ENCODE measurements at regions not wholly inside any gene's neighbourhood (a gene's known extent, or its start where the extent isn't known, plus 50 kb on each side); places are given as distances from the start of the nearest gene placed in this dataset.

- ATAC-seq (replicated peaks) (no peak), DNase-seq (no peak)
- Mint-ChIP-seq H3K4me3 (no peak overlapping the region), H3K27ac (no peak overlapping the region), H3K36me3 (ENCODE audit: insufficient read depth) (no peaks in the 10 kb centered on the region), H3K4me1 (ENCODE audit: low read depth in 2 of 2) (no peaks in the 10 kb centered on the region), H3K9me3 (peaks cover 0 to 1% of the 10 kb centered on the region in 2 donors), H3K27me3 (no peaks in the 10 kb centered on the region)
Observed at GRCh38 chr15:98240303-98240702, 279.8 kb downstream of the ARRDC4 start.

GRCh38 chr15:98241032-98241554, 280.6 kb downstream of the ARRDC4 start:
- H3K36me3 Mint-ChIP-seq (ENCODE audit: insufficient read depth), result no peaks in the 10 kb centered on the region
- DNase-seq (no peak), ATAC-seq (replicated peaks) (no peak)
- peaks cover 0 to 1% of the 10 kb centered on the region in 2 donors for H3K9me3 Mint-ChIP-seq
- no peaks in the 10 kb centered on the region for H3K27me3 Mint-ChIP-seq
- H3K27ac Mint-ChIP-seq, result no peak overlapping the region
- no peaks in the 10 kb centered on the region for H3K4me1 Mint-ChIP-seq (ENCODE audit: low read depth in 2 of 2)
- H3K4me3 Mint-ChIP-seq, result no peak overlapping the region

GRCh38 chr15:98257290-98257689, 296.8 kb downstream of the ARRDC4 start:
- Mint-ChIP-seq H3K9me3 (peaks cover 2 to 6% of the 10 kb centered on the region in 2 donors), H3K4me1 (ENCODE audit: low read depth in 2 of 2) (no peaks in the 10 kb centered on the region), H3K36me3 (ENCODE audit: insufficient read depth) (no peaks in the 10 kb centered on the region), H3K27me3 (no peaks in the 10 kb centered on the region), H3K4me3 (no peak overlapping the region), H3K27ac (no peak overlapping the region)
- no peak for ATAC-seq (replicated peaks)
- DNase-seq, result no peak

GRCh38 chr15:98263787-98264186, 303.3 kb downstream of the ARRDC4 start:
- H3K4me1 Mint-ChIP-seq (ENCODE audit: low read depth in 2 of 2), result no peaks in the 10 kb centered on the region
- H3K9me3 Mint-ChIP-seq, result peaks cover 7 to 13% of the 10 kb centered on the region in 2 donors
- no peak overlapping the region for H3K4me3 Mint-ChIP-seq

GRCh38 chr15:98266295-98266694, 305.8 kb downstream of the ARRDC4 start:
- Mint-ChIP-seq H3K4me1 (ENCODE audit: low read depth in 2 of 2) (no peaks in the 10 kb centered on the region), H3K4me3 (no peak overlapping the region), H3K27me3 (no peaks in the 10 kb centered on the region), H3K27ac (no peak overlapping the region), H3K36me3 (ENCODE audit: insufficient read depth) (no peaks in the 10 kb centered on the region), H3K9me3 (peaks cover 7 to 8% of the 10 kb centered on the region in 2 donors)
- ATAC-seq (replicated peaks) (no peak), DNase-seq (no peak)

More at GRCh38 chr15:98263787-98264186, 303.3 kb downstream of the ARRDC4 start:
- Mint-ChIP-seq H3K36me3 (ENCODE audit: insufficient read depth) (no peaks in the 10 kb centered on the region), H3K27me3 (no peaks in the 10 kb centered on the region), H3K27ac (no peak overlapping the region)
- ATAC-seq (replicated peaks), result no peak
- DNase-seq, result no peak

- H3K4me1 Mint-ChIP-seq (ENCODE audit: low read depth in 2 of 2), result no peaks in the 10 kb centered on the region
- ATAC-seq (replicated peaks) (no peak), DNase-seq (no peak)
- H3K9me3 Mint-ChIP-seq, result peaks cover 7 to 8% of the 10 kb centered on the region in 2 donors
- H3K27ac Mint-ChIP-seq, result no peak overlapping the region
- H3K36me3 Mint-ChIP-seq (ENCODE audit: insufficient read depth), result no peaks in the 10 kb centered on the region
- H3K4me3 Mint-ChIP-seq, result no peak overlapping the region
- no peaks in the 10 kb centered on the region for H3K27me3 Mint-ChIP-seq
Observed at GRCh38 chr15:98268163-98268562, 307.7 kb downstream of the ARRDC4 start.

GRCh38 chr15:98272625-98273024, 312.1 kb downstream of the ARRDC4 start:
- no peaks in the 10 kb centered on the region for H3K4me1 Mint-ChIP-seq (ENCODE audit: low read depth in 2 of 2)
- H3K36me3 Mint-ChIP-seq (ENCODE audit: insufficient read depth), result no peaks in the 10 kb centered on the region
- H3K27ac Mint-ChIP-seq, result no peak overlapping the region
- no peaks in the 10 kb centered on the region for H3K27me3 Mint-ChIP-seq
- DNase-seq, result no peak
- ATAC-seq (replicated peaks), result no peak
- H3K4me3 Mint-ChIP-seq, result no peak overlapping the region
- H3K9me3 Mint-ChIP-seq, result peaks cover 0 to 11% of the 10 kb centered on the region in 2 donors

GRCh38 chr15:98276018-98276417, 315.5 kb downstream of the ARRDC4 start:
- no peaks in the 10 kb centered on the region for H3K36me3 Mint-ChIP-seq (ENCODE audit: insufficient read depth)
- peaks cover 0 to 11% of the 10 kb centered on the region in 2 donors for H3K9me3 Mint-ChIP-seq
- no peak overlapping the region for H3K27ac Mint-ChIP-seq
- no peak for ATAC-seq (replicated peaks)
- H3K27me3 Mint-ChIP-seq, result no peaks in the 10 kb centered on the region
- DNase-seq, result no peak
- H3K4me3 Mint-ChIP-seq, result no peak overlapping the region
- H3K4me1 Mint-ChIP-seq (ENCODE audit: low read depth in 2 of 2), result no peaks in the 10 kb centered on the region

GRCh38 chr15:98277602-98278001, 317.1 kb downstream of the ARRDC4 start:
- no peak for DNase-seq
- H3K9me3 Mint-ChIP-seq, result peaks cover 0 to 12% of the 10 kb centered on the region in 2 donors
- H3K36me3 Mint-ChIP-seq (ENCODE audit: insufficient read depth), result no peaks in the 10 kb centered on the region
- ATAC-seq (replicated peaks), result no peak
- H3K4me1 Mint-ChIP-seq (ENCODE audit: low read depth in 2 of 2), result no peaks in the 10 kb centered on the region
- H3K4me3 Mint-ChIP-seq, result no peak overlapping the region
- no peak overlapping the region for H3K27ac Mint-ChIP-seq
- no peaks in the 10 kb centered on the region for H3K27me3 Mint-ChIP-seq

GRCh38 chr15:98280284-98280975, 319.9 kb downstream of the ARRDC4 start:
- Mint-ChIP-seq H3K27me3 (no peaks in the 10 kb centered on the region), H3K27ac (no peak overlapping the region), H3K4me1 (ENCODE audit: low read depth in 2 of 2) (no peaks in the 10 kb centered on the region), H3K9me3 (peaks cover 0 to 11% of the 10 kb centered on the region in 2 donors), H3K4me3 (no peak overlapping the region), H3K36me3 (ENCODE audit: insufficient read depth) (no peaks in the 10 kb centered on the region)
- ATAC-seq (replicated peaks) (no peak), DNase-seq (no peak)

- H3K9me3 Mint-ChIP-seq, result peaks cover 0 to 11% of the 10 kb centered on the region in 2 donors
- no peak overlapping the region for H3K27ac Mint-ChIP-seq
- ATAC-seq (replicated peaks), result no peak
Observed at GRCh38 chr15:98281130-98281529, 320.6 kb downstream of the ARRDC4 start.

GRCh38 chr15:98282656-98283332, 322.3 kb downstream of the ARRDC4 start:
- no peaks in the 10 kb centered on the region for H3K4me1 Mint-ChIP-seq (ENCODE audit: low read depth in 2 of 2)
- H3K9me3 Mint-ChIP-seq, result peaks cover 0 to 4% of the 10 kb centered on the region in 2 donors
- DNase-seq (no peak), ATAC-seq (replicated peaks) (no peak)
- H3K27me3 Mint-ChIP-seq, result no peaks in the 10 kb centered on the region
- no peak overlapping the region for H3K4me3 Mint-ChIP-seq
- H3K27ac Mint-ChIP-seq, result no peak overlapping the region
- no peaks in the 10 kb centered on the region for H3K36me3 Mint-ChIP-seq (ENCODE audit: insufficient read depth)

More at GRCh38 chr15:98281130-98281529, 320.6 kb downstream of the ARRDC4 start:
- no peaks in the 10 kb centered on the region for H3K27me3 Mint-ChIP-seq
- H3K4me1 Mint-ChIP-seq (ENCODE audit: low read depth in 2 of 2), result no peaks in the 10 kb centered on the region
- H3K36me3 Mint-ChIP-seq (ENCODE audit: insufficient read depth), result no peaks in the 10 kb centered on the region
- DNase-seq, result no peak
- H3K4me3 Mint-ChIP-seq, result no peak overlapping the region

- no peaks in the 10 kb centered on the region for H3K36me3 Mint-ChIP-seq (ENCODE audit: insufficient read depth)
- H3K27ac Mint-ChIP-seq, result no peak overlapping the region
- H3K27me3 Mint-ChIP-seq, result no peaks in the 10 kb centered on the region
- ATAC-seq (replicated peaks), result no peak
- H3K9me3 Mint-ChIP-seq, result peaks cover 0 to 3% of the 10 kb centered on the region in 2 donors
- no peaks in the 10 kb centered on the region for H3K4me1 Mint-ChIP-seq (ENCODE audit: low read depth in 2 of 2)
- H3K4me3 Mint-ChIP-seq, result no peak overlapping the region
- DNase-seq, result no peak
Observed at GRCh38 chr15:98286200-98286599, 325.7 kb downstream of the ARRDC4 start.

GRCh38 chr15:98286831-98287230, 326.3 kb downstream of the ARRDC4 start:
- H3K4me1 Mint-ChIP-seq (ENCODE audit: low read depth in 2 of 2), result no peaks in the 10 kb centered on the region
- H3K27me3 Mint-ChIP-seq, result no peaks in the 10 kb centered on the region

More at GRCh38 chr15:98286831-98287230, 326.3 kb downstream of the ARRDC4 start:
- H3K9me3 Mint-ChIP-seq, result peaks cover 0 to 3% of the 10 kb centered on the region in 2 donors
- H3K36me3 Mint-ChIP-seq (ENCODE audit: insufficient read depth), result no peaks in the 10 kb centered on the region
- no peak overlapping the region for H3K4me3 Mint-ChIP-seq
- DNase-seq (no peak), ATAC-seq (replicated peaks) (no peak)
- no peak overlapping the region for H3K27ac Mint-ChIP-seq
